HepG2 (cell line): ENCODE measurements at regions not wholly inside any gene's neighbourhood (a gene's known extent, or its start where the extent isn't known, plus 50 kb on each side); places are given as distances from the start of the nearest gene placed in this dataset.

Experiments
- ATAC-seq: fragments of 200-7000 bp; cut with Tn5 transposase; 3 replicates; pipeline ENCODE4 v1.9.1; 2020; ENCODE audit warnings: mild to moderate bottlenecking, moderate library complexity
- BruUV-seq: library from RNA; stranded (reverse); fragments of 400-500 nt; replicated peaks from 2 replicates; lab custom pipeline; 2021; lab: Mats Ljungman, UMichigan
- CTCF ChIA-PET: fragments of 300-600 bp; formaldehyde crosslinking; extraction: SDS; loops from one replicate; lab custom pipeline; 2021; ENCODE audit warnings: low total read pairs, inconsistent platforms, low intra/inter-chr PET ratio; lab: Yijun Ruan, JAX
- POLR2A ChIA-PET: fragments of 350-600 bp; sonication (Branson Sonifier 250); formaldehyde crosslinking; loops from one replicate; lab custom pipeline; 2020; ENCODE audit warnings: antibody characterized with exemption, inconsistent platforms; lab: Yijun Ruan, JAX
- DNase-seq: peaks from one replicate; pipeline ENCODE4 v3.0.0-alpha.2; 2015; ENCODE audit warnings: low spot score
- FAIRE-seq: peaks from 3 replicates; lab custom pipeline; 2011; peaks lifted over from hg19 to GRCh38; lab: Jason Lieb, UNC
- H2AFZ ChIP-seq: one replicate; pipeline ENCODE4 v1.6.1; 2011; ENCODE audit warnings: low read length, inconsistent platforms
- H3K27ac ChIP-seq: fragments of 300-600 bp; 3 replicates; pipeline ENCODE4 v1.8.0; 2011; ENCODE audit warnings: mixed run types, mild to moderate bottlenecking, mixed read lengths, low read length, inconsistent platforms; ENCODE audit not compliant: insufficient read depth; ENCODE audit errors: extremely low read length
- H3K27me3 ChIP-seq, 2 experiments: fragments of 200-600 bp in 1 of 2; 2 replicates in 1 of 2; 3 replicates in 1 of 2; pipeline versions ENCODE4 v1.6.0 to v1.8.0; 2011; ENCODE audit warnings: low read length in 2 of 2, mild to moderate bottlenecking in 2 of 2, moderate library complexity in 2 of 2, inconsistent platforms in 1 of 2; ENCODE audit not compliant: insufficient read depth in 2 of 2, control insufficient read depth in 1 of 2
- H3K36me3 ChIP-seq, 2 experiments: fragments of 200-600 bp in 1 of 2; replicated peaks in 1 of 2; 2 replicates in 1 of 2; 3 replicates in 1 of 2; pipeline versions ENCODE4 v1.5.1 to v1.8.0; 2011; ENCODE audit warnings: low read length in 2 of 2, inconsistent platforms in 1 of 2; ENCODE audit not compliant: insufficient read depth in 2 of 2, control insufficient read depth in 1 of 2
- H3K4me1 ChIP-seq: 2 replicates; pipeline ENCODE4 v1.5.1; 2012; ENCODE audit warnings: low read length, inconsistent platforms; ENCODE audit not compliant: insufficient read depth
- H3K4me2 ChIP-seq: 2 replicates; pipeline ENCODE4 v1.6.0; 2011; ENCODE audit warnings: low read depth, low read length, inconsistent platforms
- H3K4me3 ChIP-seq, 3 experiments: fragments of 200-600 bp in 1 of 3; sonication (generic), shearing (Covaris generic) in 1 of 3; replicated peaks in 1 of 3; 2 replicates each; pipeline ENCODE4 v1.5.1; 2011 to 2016; ENCODE audit warnings: low read length in 3 of 3, inconsistent platforms in 2 of 3, low read depth in 2 of 3, mild to moderate bottlenecking in 2 of 3, control low read depth in 1 of 3, mixed read lengths in 1 of 3; ENCODE audit not compliant: insufficient read depth in 1 of 3
- H3K79me2 ChIP-seq: one replicate; pipeline ENCODE4 v1.6.1; 2011; ENCODE audit warnings: low read length, inconsistent platforms; ENCODE audit not compliant: insufficient read depth
- H3K9ac ChIP-seq: 2 replicates; pipeline ENCODE4 v1.6.0; 2011; ENCODE audit warnings: mild to moderate bottlenecking, low read depth, low read length, inconsistent platforms; ENCODE audit not compliant: insufficient read depth
- H3K9me3 ChIP-seq: 2 replicates; pipeline ENCODE4 v1.5.1; 2012; ENCODE audit warnings: mild to moderate bottlenecking, low read length
- H4K20me1 ChIP-seq: 2 replicates; pipeline ENCODE4 v1.6.0; 2011; ENCODE audit warnings: inconsistent platforms, mild to moderate bottlenecking, low read length, moderate library complexity; ENCODE audit not compliant: insufficient read depth
- CBX1 ChIP-seq: IDR thresholded peaks from one replicate; pipeline ENCODE4 v1.6.1; 2016; ENCODE audit warnings: antibody characterized with exemption, low read depth
- KDM1A ChIP-seq: IDR thresholded peaks from 2 replicates; pipeline ENCODE4 v1.6.1; 2016; ENCODE audit warnings: missing compliant biosample characterization
- MAF1 ChIP-seq: sonication (generic); formaldehyde crosslinking; IDR thresholded peaks from 2 replicates; pipeline ENCODE4 v1.5.0; 2020; ENCODE audit warnings: missing genetic modification reagents, borderline replicate concordance
- SAFB2 ChIP-seq: sonication (generic); formaldehyde crosslinking; IDR thresholded peaks from 2 replicates; pipeline ENCODE4 v1.5.1; 2020; ENCODE audit warnings: missing genetic modification reagents, low read depth, mild to moderate bottlenecking, borderline replicate concordance
- TIGD3 ChIP-seq: sonication (generic); formaldehyde crosslinking; IDR thresholded peaks from 2 replicates; pipeline ENCODE4 v1.5.1; 2020; ENCODE audit warnings: mild to moderate bottlenecking, missing genetic modification reagents, borderline replicate concordance
- XRCC5 ChIP-seq: fragments of 200-400 bp; formaldehyde crosslinking; optimal IDR thresholded peaks from 2 replicates; pipeline ENCODE3; 2017; ENCODE audit warnings: mild to moderate bottlenecking, low read length
- ZFAT ChIP-seq: sonication (generic); formaldehyde crosslinking; conservative IDR thresholded peaks from 2 replicates; pipeline ENCODE4 v1.8.1; 2023; ENCODE audit warnings: missing genetic modification reagents, inconsistent platforms
- ZNF646 ChIP-seq: sonication (generic); formaldehyde crosslinking; IDR thresholded peaks from 2 replicates; pipeline ENCODE4 v1.9.0; 2021; ENCODE audit warnings: mild to moderate bottlenecking, missing genetic modification reagents
- ZNF878 ChIP-seq: sonication (generic); formaldehyde crosslinking; IDR thresholded peaks from 2 replicates; pipeline ENCODE4 v1.8.1; 2023; ENCODE audit warnings: mild to moderate bottlenecking, missing genetic modification reagents, moderate library complexity
- WGBS: methylation state at CpG from one replicate; pipeline ENCODE4 v1.1.6; 2017; ENCODE audit warnings: low lambda C conversion rate; 5-methylcytosine and 5-hydroxymethylcytosine counted together
- in situ Hi-C: cut with HindIII; loops from 2 replicates; pipeline ENCODE4 v1.10.0; 2017; ENCODE audit warnings: low pct_unique_long_range_greater_than_20kb; ENCODE audit not compliant: extremely low pct_ligation_motif_present
- intact Hi-C: fragments of 100-400 bp; cut with micrococcal nuclease; formaldehyde crosslinking; loops from one replicate; pipeline ENCODE4 v1.10.0; 2022; ENCODE audit not compliant: unreplicated experiment

DNA sequence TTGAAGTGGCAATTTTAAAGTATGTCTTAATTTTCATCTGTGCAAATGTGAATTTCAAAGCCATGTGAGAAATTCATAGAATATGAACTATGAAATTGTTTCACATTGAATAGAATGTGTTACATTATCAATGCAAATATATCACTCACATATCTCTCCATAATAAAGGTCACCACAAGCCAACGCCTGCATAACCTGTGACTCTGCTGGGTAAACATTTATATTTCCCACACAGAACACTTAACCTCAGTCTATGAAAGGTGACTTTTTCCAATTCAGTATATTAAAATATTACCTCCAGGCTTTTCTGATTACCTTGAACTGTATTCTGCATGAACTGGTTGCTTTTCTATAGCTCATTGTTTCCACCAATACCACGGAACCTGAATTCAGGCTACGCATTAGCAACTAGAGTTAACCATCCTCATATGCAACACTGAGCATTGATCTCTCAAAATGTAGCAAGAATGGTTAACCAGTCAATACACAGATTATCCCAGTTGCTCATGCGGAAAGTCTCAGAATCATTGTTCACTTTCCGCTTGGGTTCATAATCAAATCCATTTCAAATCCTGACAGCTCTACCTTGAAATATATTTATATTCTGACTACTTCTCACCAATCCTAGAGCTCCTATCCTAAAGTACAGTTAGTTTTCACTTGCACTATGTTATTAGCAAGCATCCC, 126.6 kb upstream of the TYRP1 start:
- intact Hi-C loops, result no loop called here
- no peak overlapping the region for H2AFZ ChIP-seq
- ChIA-PET POLR2A (no interaction called here), CTCF (no interaction called here)
- no peak overlapping the region for H3K9ac ChIP-seq
- no peak for ATAC-seq
- in situ Hi-C loops, result no loop called here
- BruUV-seq, result no TSS peak
- no peaks in the 10 kb centered on the region for H3K36me3 ChIP-seq
- FAIRE-seq, result no peak
- H3K27ac ChIP-seq, result no peak overlapping the region
- no peak overlapping the region for H3K4me3 ChIP-seq
- no peak for TF ChIP-seq KDM1A (CRISPR knock-in tag)
- TF ChIP-seq TIGD3, result no peak
- TF ChIP-seq ZNF878 (CRISPR knock-in tag), result no peak
- TF ChIP-seq XRCC5, result no peak
- TF ChIP-seq ZFAT (CRISPR knock-in tag), result no peak
- no peak for TF ChIP-seq SAFB2 (CRISPR knock-in tag)
- TF ChIP-seq ZNF646 (CRISPR knock-in tag), result no peak
- no peak for TF ChIP-seq MAF1 (CRISPR knock-in tag)
- TF ChIP-seq CBX1, result no peak
- WGBS, result 48% methylated on average over 5 of the region's 5 CpGs
- H3K27me3 ChIP-seq, result no peaks in the 10 kb centered on the region
- H3K9me3 ChIP-seq, result no peaks in the 10 kb centered on the region
- no peak overlapping the region for H3K4me2 ChIP-seq
- DNase-seq, result no peak
- H3K4me1 ChIP-seq, result no peaks in the 10 kb centered on the region
- no peaks in the 10 kb centered on the region for H3K79me2 ChIP-seq
- no peaks in the 10 kb centered on the region for H4K20me1 ChIP-seq
